T-cell (primary cell): ENCODE measurements at regions not wholly inside any gene's neighbourhood (a gene's known extent, or its start where the extent isn't known, plus 50 kb on each side); places are given as distances from the start of the nearest gene placed in this dataset.

Source experiments
- ATAC-seq, 4 experiments: fragments of 200-7000 bp in 3 of 4; fragments of 150-1000 bp in 1 of 4; cut with Tn5 transposase; replicated peaks in 1 of 4; 1 replicate in 3 of 4; 2 replicates in 1 of 4; pipeline ENCODE4 v1.10.0; 2021; ENCODE audit warnings: moderate library complexity in 3 of 4, mild to moderate bottlenecking in 2 of 4, moderate number of reproducible peaks in 1 of 4
- CTCF ChIA-PET, 2 donors: fragments of 300-600 bp; sonication (Branson Sonifier 250); formaldehyde crosslinking; loops; one replicate each; lab custom pipeline; 2022; ENCODE audit warnings: antibody characterized with exemption in 2 of 2; lab: Charles Lee
- POLR2A ChIA-PET, 2 donors: fragments of 300-600 bp; sonication (Branson Sonifier 250); formaldehyde crosslinking; loops; one replicate each; lab custom pipeline; 2022; ENCODE audit warnings: antibody characterized with exemption in 2 of 2; lab: Charles Lee
- DNase-seq, 35 experiments: peaks; one replicate each; pipeline versions ENCODE4 v3.0.0 to v3.0.0-alpha.2; 2013 to 2023
- H3K27ac ChIP-seq: one replicate; pipeline ENCODE4 v1.5.1; 2013; ENCODE audit warnings: low read length
- H3K27me3 ChIP-seq, 2 experiments: replicated peaks in 1 of 2; 1 replicate in 1 of 2; 2 replicates in 1 of 2; pipeline versions ENCODE4 v1.6.1 to v1.7.0; 2013; ENCODE audit warnings: low read length in 1 of 2, mixed read lengths in 1 of 2; ENCODE audit not compliant: control insufficient read depth in 2 of 2, insufficient read depth in 2 of 2; ENCODE audit errors: extremely low read depth in 1 of 2
- H3K36me3 ChIP-seq, 2 donors: 1 replicate in 1 of 2; 2 replicates in 1 of 2; pipeline versions ENCODE4 v1.6.1 to v1.7.0; 2013; ENCODE audit warnings: low read length in 1 of 2; ENCODE audit not compliant: control insufficient read depth in 2 of 2, insufficient read depth in 1 of 2; ENCODE audit errors: extremely low read depth in 1 of 2
- H3K4me1 ChIP-seq, 2 experiments: 1 replicate in 1 of 2; 2 replicates in 1 of 2; pipeline versions ENCODE4 v1.6.1 to v1.7.0; 2013; ENCODE audit warnings: low read length in 2 of 2, mixed read lengths in 1 of 2; ENCODE audit not compliant: insufficient read depth in 2 of 2, control insufficient read depth in 1 of 2; ENCODE audit errors: extremely low read depth in 1 of 2
- H3K4me3 ChIP-seq, 2 donors: 1 replicate in 1 of 2; 2 replicates in 1 of 2; pipeline versions ENCODE4 v1.5.1 to v1.7.0; 2013; ENCODE audit warnings: mild to moderate bottlenecking in 2 of 2, low read length in 1 of 2, moderate library complexity in 1 of 2; ENCODE audit not compliant: control insufficient read depth in 1 of 2; ENCODE audit errors: extremely low read depth in 1 of 2
- H3K9me3 ChIP-seq: 2 replicates; pipeline ENCODE4 v1.7.0; 2013
- H3K27ac Mint-ChIP-seq, 2 donors: one replicate each; pipeline ENCODE4 v1.8.0; 2020 to 2021; ENCODE audit warnings: mild to moderate bottlenecking in 2 of 2, mixed read lengths in 2 of 2
- H3K27me3 Mint-ChIP-seq, 2 donors: one replicate each; pipeline ENCODE4 v1.8.0; 2021 to 2022; ENCODE audit warnings: mixed read lengths in 2 of 2
- H3K36me3 Mint-ChIP-seq: one replicate; pipeline ENCODE4 v1.8.0; 2021; ENCODE audit warnings: mixed read lengths
- H3K4me1 Mint-ChIP-seq, 3 donors: one replicate each; pipeline ENCODE4 v1.8.0; 2020 to 2022; ENCODE audit warnings: mixed read lengths in 3 of 3, mild to moderate bottlenecking in 1 of 3
- H3K4me3 Mint-ChIP-seq, 3 donors: one replicate each; pipeline ENCODE4 v1.8.0; 2020 to 2022; ENCODE audit warnings: mild to moderate bottlenecking in 3 of 3, mixed read lengths in 3 of 3, moderate library complexity in 3 of 3
- H3K9me3 Mint-ChIP-seq, 3 donors: one replicate each; pipeline ENCODE4 v1.8.0; 2020 to 2022; ENCODE audit warnings: mixed read lengths in 3 of 3
- WGBS: methylation state at CpG from one replicate; pipeline ENCODE4 v1.1.5; 2013; ENCODE audit warnings: missing lambda C conversion rate; ENCODE audit not compliant: insufficient coverage; 5-methylcytosine and 5-hydroxymethylcytosine counted together

DNA sequence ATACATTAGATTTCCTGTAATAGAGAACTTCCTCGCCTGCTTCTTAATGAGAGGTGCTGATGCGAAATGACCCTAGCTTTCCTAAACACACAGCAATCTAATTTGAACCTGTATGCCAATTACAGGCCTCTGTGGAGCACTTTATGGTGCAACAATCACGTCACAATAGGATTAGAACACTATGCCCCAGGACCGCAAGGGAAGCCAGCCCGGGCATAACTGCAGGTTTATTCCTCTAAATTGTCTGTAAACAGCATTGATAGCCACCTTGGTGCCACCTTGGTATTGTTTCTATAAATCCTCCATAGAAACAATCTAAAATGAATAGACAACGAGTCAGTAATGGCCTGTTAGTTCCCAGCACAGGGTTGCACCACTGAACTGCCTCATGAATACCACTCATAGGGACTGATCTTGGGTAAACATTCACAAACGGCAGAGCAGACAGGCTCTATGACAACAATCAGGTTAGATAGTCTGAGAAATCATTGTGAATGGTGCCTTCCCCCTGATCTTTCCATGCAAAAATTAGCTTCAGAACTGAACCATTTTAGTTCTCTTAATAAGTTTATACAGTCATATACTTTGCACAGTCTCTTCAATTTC lies 182.5 kb upstream of the OBI1 start:
- 89% methylated on average over 4 of the region's 7 CpGs for WGBS
- Mint-ChIP-seq H3K27me3 (peaks cover 0 to 18% of the 10 kb centered on the region in 2 donors), H3K27ac (no peak overlapping the region), H3K4me1 (no peaks in the 10 kb centered on the region), H3K4me3 (no peak overlapping the region), H3K9me3 (no peaks in the 10 kb centered on the region), H3K36me3 (no peaks in the 10 kb centered on the region)
- no peak for DNase-seq
- peaks cover 0 to 5% of the 10 kb centered on the region in 2 experiments for H3K27me3 ChIP-seq
- no peak overlapping the region for H3K27ac ChIP-seq
- no peak for ATAC-seq
- H3K4me1 ChIP-seq: no peaks in the 10 kb centered on the region
- H3K36me3 ChIP-seq: no peaks in the 10 kb centered on the region
- CTCF ChIA-PET: no interaction called here
- no peaks in the 10 kb centered on the region for H3K9me3 ChIP-seq
- POLR2A ChIA-PET: no interaction called here
- no peak overlapping the region for H3K4me3 ChIP-seq

DNA sequence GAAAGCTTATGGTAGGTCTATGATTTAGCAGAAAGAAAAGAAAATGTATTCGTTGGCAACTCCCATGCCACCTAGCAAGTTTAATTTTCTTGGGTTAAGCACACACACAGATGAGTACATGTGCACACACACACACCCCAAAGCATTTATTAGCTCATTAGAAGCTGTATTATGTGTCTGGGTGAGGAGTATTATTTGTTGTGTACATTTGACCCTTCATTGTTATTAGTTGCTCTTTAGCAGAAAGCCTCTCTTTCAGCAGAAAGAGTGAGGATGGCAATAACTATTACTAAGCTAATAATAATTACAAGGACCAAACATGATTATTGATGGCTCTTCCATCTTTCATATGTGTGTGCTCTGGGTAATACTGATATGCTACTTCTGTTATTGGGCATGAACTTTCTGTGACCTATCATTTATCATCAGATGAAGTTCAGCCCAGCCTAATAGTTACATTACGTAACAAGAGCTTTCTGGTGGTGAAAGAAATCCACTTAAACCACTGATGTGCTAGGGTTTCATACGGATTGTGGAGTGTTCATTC lies 177.4 kb upstream of the OBI1 start:
- Mint-ChIP-seq H3K4me3 (no peak overlapping the region), H3K4me1 (no peaks in the 10 kb centered on the region), H3K27me3 (peaks cover 0 to 8% of the 10 kb centered on the region in 2 donors), H3K27ac (no peak overlapping the region), H3K9me3 (no peaks in the 10 kb centered on the region), H3K36me3 (no peaks in the 10 kb centered on the region)
- no peak for DNase-seq
- Histone ChIP-seq H3K27me3 (peaks cover 0 to 3% of the 10 kb centered on the region in 2 experiments), H3K9me3 (no peaks in the 10 kb centered on the region), H3K27ac (no peak overlapping the region), H3K4me3 (no peak overlapping the region), H3K36me3 (no peaks in the 10 kb centered on the region), H3K4me1 (no peaks in the 10 kb centered on the region)
- WGBS: no CpG with 5 or more reads among the region's 3 CpGs
- CTCF ChIA-PET: no interaction called here
- POLR2A ChIA-PET: no interaction called here
- ATAC-seq: no peak

DNA sequence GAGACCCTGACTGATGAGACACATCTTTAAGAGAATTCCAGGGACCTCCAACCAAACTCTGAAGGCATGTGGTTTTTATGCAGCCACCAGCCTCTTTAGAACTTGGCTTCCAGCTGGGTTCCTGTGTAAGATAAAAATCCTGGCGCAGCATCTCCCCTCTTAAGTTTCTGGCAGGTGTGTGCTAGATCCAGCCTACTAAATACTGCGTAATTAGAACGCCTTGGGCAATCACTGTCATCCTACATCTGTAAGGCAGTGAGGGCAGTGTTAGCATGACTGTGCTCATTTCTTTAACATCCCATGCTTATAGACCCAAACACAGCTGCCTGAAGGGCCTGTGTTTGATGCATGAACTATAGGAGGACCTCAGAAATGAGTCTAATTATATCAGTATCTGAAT lies 173.5 kb upstream of the OBI1 start:
- ATAC-seq: no peak
- peaks cover 0 to 2% of the 10 kb centered on the region in 2 experiments for H3K27me3 ChIP-seq
- Mint-ChIP-seq H3K27ac (no peak overlapping the region), H3K36me3 (no peaks in the 10 kb centered on the region), H3K4me1 (no peaks in the 10 kb centered on the region), H3K4me3 (no peak overlapping the region), H3K27me3 (peaks cover 0 to 17% of the 10 kb centered on the region in 2 donors), H3K9me3 (no peaks in the 10 kb centered on the region)
- DNase-seq: no peak
- H3K9me3 ChIP-seq: no peaks in the 10 kb centered on the region
- H3K4me1 ChIP-seq: no peaks in the 10 kb centered on the region
- ChIA-PET CTCF (no interaction called here), POLR2A (no interaction called here)
- no peak overlapping the region for H3K4me3 ChIP-seq
- 80% methylated on average over 1 of the region's 3 CpGs for WGBS
- no peak overlapping the region for H3K27ac ChIP-seq
- H3K36me3 ChIP-seq: no peaks in the 10 kb centered on the region

DNA sequence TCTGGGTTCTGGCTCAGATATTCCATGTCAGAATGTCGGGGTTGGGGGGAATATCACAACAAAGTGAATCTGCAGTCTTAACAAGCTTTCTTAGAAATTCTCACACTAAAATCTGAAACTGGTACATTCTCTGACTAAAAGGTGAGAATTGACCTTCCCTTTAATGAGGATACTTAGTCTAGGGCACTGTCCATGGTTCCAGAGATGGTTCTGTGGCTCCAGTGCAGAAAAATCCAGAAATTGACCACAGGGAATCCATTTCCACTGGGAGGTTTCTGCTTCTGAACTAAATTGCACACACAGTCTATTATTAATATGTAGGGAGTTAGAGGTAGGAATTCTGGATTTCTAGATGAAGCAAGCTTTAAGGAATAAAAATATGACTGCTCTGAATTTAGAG lies 171.6 kb upstream of the OBI1 start:
- Mint-ChIP-seq H3K9me3 (no peaks in the 10 kb centered on the region), H3K36me3 (no peaks in the 10 kb centered on the region), H3K4me1 (no peaks in the 10 kb centered on the region), H3K4me3 (no peak overlapping the region), H3K27ac (no peak overlapping the region), H3K27me3 (peaks cover 0 to 17% of the 10 kb centered on the region in 2 donors)
- DNase-seq: no peak
- no peak for ATAC-seq
- no peaks in the 10 kb centered on the region for H3K9me3 ChIP-seq
- H3K4me1 ChIP-seq: no peaks in the 10 kb centered on the region
- H3K27ac ChIP-seq: no peak overlapping the region
- ChIA-PET POLR2A (no interaction called here), CTCF (no interaction called here)
- peaks cover 0 to 2% of the 10 kb centered on the region in 2 experiments for H3K27me3 ChIP-seq
- no CpG with 5 or more reads among the region's 1 CpG for WGBS
- no peak overlapping the region for H3K4me3 ChIP-seq
- no peaks in the 10 kb centered on the region for H3K36me3 ChIP-seq

DNA sequence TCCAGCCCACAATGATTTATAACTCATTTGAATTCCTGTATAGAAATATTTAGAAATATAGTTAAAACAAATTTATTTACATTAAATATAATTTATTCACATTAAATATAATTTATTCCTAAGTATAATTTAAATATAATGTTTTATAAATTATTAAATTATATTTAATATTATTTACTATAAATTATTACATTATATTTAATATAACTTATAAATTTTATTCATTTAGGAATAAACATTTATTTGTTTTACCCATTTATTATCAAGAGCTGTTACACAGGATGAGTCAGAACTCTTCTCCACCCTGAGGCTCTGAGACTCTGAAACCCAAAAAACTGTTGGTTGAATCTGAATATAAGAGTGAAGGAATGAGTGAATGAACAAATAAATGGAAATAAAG lies 170.9 kb upstream of the OBI1 start:
- H3K4me1 Mint-ChIP-seq: no peaks in the 10 kb centered on the region
- H3K4me3 Mint-ChIP-seq: no peak overlapping the region
- no peaks in the 10 kb centered on the region for H3K9me3 Mint-ChIP-seq
- Histone ChIP-seq H3K36me3 (no peaks in the 10 kb centered on the region), H3K4me1 (no peaks in the 10 kb centered on the region), H3K4me3 (no peak overlapping the region), H3K27ac (no peak overlapping the region), H3K27me3 (peaks cover 0 to 2% of the 10 kb centered on the region in 2 experiments), H3K9me3 (no peaks in the 10 kb centered on the region)
- ChIA-PET CTCF (no interaction called here), POLR2A (no interaction called here)
- no peak overlapping the region for H3K27ac Mint-ChIP-seq
- DNase-seq: no peak
- H3K36me3 Mint-ChIP-seq: no peaks in the 10 kb centered on the region
- peaks cover 0 to 17% of the 10 kb centered on the region in 2 donors for H3K27me3 Mint-ChIP-seq
- no peak for ATAC-seq

DNA sequence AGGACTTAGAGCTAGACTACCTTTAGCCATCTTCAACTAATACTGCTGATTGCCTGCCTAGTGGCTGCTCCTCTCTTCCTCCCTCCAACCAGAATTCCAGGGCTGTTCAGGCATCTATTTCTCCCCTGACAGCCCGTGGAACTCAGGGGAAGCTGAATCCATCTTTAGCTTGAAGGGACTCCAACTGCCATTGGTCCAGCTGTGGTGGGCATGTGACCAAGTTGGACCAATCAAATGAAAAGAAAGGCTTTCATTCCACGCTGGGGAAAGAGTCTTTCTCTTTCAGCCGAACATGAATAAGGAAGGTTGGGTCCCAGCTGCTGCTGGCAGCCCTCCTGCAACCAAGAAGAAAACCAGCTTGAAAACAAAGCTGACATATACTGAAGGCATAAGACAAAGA lies 168.5 kb upstream of the OBI1 start:
- Mint-ChIP-seq H3K36me3 (no peaks in the 10 kb centered on the region), H3K4me3 (no peak overlapping the region), H3K27ac (no peak overlapping the region), H3K4me1 (no peaks in the 10 kb centered on the region), H3K27me3 (peaks cover 0 to 17% of the 10 kb centered on the region in 2 donors), H3K9me3 (no peaks in the 10 kb centered on the region)
- POLR2A ChIA-PET: no interaction called here
- Histone ChIP-seq H3K4me3 (no peak overlapping the region), H3K27ac (no peak overlapping the region), H3K4me1 (no peaks in the 10 kb centered on the region), H3K9me3 (no peaks in the 10 kb centered on the region), H3K27me3 (peaks cover 0 to 2% of the 10 kb centered on the region in 2 experiments), H3K36me3 (no peaks in the 10 kb centered on the region)
- DNase-seq: no peak
- CTCF ChIA-PET: no interaction called here
- WGBS: 66% methylated on average over 3 of the region's 3 CpGs
- ATAC-seq: no peak

DNA sequence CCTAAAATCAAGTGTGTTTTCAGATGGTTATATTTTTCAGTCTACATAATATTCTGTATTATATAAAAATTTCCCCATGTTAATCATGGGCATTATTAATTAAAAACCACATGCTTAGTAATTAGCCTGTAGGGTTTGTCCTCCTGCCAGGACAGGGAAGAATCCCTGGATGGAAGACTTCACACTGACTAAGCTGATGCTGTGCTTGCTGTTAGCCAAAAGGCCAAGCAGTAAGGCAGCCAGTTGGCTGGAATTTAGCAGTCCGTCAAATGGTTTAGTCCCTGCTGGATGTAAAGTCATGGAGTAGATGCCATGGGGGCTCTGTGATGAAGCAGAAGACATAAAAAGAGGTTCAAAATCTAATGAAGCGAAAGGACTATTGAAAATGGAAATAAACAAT lies 168.0 kb upstream of the OBI1 start:
- no peak overlapping the region for H3K27ac Mint-ChIP-seq
- no peaks in the 10 kb centered on the region for H3K36me3 ChIP-seq
- no peaks in the 10 kb centered on the region for H3K4me1 ChIP-seq
- ChIA-PET CTCF (no interaction called here), POLR2A (no interaction called here)
- H3K9me3 ChIP-seq: no peaks in the 10 kb centered on the region
- H3K36me3 Mint-ChIP-seq: no peaks in the 10 kb centered on the region
- H3K4me3 Mint-ChIP-seq: no peak overlapping the region
- H3K4me3 ChIP-seq: no peak overlapping the region
- H3K9me3 Mint-ChIP-seq: no peaks in the 10 kb centered on the region
- no CpG with 5 or more reads among the region's 2 CpGs for WGBS
- H3K27ac ChIP-seq: no peak overlapping the region
- ATAC-seq (no peak), DNase-seq (no peak)
- H3K27me3 ChIP-seq: peaks cover 0 to 2% of the 10 kb centered on the region in 2 experiments
- no peaks in the 10 kb centered on the region for H3K4me1 Mint-ChIP-seq
- H3K27me3 Mint-ChIP-seq: peaks cover 0 to 17% of the 10 kb centered on the region in 2 donors
